HT1080 (cell line): ENCODE measurements at regions not wholly inside any gene's neighbourhood (a gene's known extent, or its start where the extent isn't known, plus 50 kb on each side); places are given as distances from the start of the nearest gene placed in this dataset.

Experiments used
- DNase-seq: peaks from one replicate; pipeline ENCODE4 v3.0.0-alpha.2; 2015; ENCODE audit warnings: low read depth

DNA sequence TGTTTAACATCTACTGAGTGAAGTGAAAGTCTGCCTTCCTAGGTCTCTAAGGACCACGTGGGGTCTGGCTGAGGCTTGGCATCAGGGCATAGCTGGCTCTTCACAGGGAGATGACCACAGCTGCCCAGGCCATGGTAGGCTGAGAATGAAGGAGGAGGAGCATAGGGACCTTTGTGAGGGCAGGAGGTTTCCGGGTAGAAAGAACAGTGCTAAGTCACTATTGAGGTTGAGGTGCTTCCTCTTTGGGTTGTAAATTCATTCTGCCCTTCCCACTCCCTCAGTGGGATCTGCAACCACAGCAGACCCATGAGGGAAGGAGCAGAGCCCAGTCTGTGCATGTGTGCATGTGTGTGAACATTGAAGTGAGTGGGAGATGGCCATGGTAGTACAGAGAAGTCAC, 909.6 kb downstream of the VRK1 start:
- DNase-seq: no peak

DNA sequence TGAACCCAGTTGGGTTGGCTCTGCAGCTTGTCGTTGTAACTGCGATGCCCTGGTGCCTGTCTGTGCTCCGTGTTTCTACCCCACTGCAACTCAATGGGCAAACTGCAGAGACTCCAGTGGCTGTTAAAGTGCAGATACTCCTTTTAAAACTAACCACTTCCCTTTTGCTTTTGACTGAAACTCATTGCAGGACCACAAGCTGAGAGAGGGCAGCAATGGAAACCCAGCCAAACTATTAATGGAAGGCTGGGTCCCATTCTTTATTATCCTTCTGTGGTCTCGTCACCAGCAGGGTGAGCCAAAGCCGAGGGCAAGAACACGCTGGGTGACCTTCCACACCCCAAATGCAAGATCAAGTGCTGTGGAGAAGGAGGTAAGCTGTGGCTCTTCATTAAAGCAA, 910.4 kb downstream of the VRK1 start:
- DNase-seq: no peak

DNA sequence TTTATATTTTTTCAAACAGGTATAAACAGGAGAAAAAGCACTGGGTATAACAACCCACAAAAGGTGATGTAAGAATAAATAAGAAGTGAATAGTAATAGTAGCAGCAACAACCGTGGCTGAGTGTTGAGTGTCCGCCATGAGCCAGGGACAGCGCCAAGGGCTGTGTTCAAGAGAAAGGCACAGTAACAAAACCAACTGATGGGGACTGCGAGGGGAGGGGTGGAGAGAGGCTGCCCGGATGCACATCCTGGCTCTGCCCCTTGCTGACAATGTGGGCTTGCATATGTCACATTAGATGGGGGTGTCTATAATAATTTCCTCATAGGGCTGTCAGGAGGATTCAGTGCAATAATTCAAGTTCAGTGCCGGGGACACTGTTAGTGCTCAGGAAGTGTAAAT, 912.4 kb downstream of the VRK1 start:
- no peak for DNase-seq

GRCh38 chr14:97710726-97711125, 913.5 kb downstream of the VRK1 start:
- no peak for DNase-seq

DNA sequence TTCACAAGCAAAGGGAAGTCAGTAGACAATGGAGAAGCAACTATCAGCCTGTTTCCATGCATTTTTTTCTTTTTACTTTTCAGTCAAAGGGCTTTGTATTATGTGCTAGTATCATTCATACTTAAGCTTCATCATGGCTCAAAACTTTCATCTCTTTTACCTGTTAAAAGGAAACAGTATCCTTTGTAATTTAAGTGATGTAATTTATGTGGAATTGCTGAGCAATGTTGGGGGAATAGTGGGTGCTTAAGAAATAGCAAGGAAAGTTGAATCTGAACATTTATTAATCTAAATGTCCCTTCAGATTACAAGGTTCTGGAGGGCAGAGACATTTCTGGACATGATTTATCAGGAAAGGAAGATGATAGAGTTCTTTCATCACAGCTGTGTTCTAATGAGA, 915.3 kb downstream of the VRK1 start:
- no peak for DNase-seq

- peak; percentile 96 for DNase-seq
Observed at GRCh38 chr14:97713023-97713422, 915.8 kb downstream of the VRK1 start.

GRCh38 chr14:97718886-97719442, 921.8 kb downstream of the VRK1 start:
- no peak for DNase-seq

DNA sequence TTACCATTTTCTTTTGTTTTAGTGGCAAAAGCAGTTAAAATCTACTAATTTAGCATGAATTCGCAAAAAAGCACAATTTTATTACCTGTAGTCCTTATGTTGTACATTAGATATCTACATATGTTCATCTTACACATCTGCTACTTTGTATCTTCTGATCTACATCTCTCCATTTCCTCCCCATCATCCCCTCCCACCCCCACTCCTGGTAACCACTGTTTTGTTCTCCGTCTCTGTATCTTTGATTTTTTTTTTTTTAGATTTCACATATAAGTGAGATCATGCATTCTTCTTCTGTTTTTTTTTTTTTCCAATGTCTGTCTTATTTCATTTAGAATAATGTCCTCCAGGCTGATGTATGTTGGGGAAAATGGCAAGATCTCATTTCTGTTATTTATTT, 922.7 kb downstream of the VRK1 start:
- DNase-seq: no peak

DNA sequence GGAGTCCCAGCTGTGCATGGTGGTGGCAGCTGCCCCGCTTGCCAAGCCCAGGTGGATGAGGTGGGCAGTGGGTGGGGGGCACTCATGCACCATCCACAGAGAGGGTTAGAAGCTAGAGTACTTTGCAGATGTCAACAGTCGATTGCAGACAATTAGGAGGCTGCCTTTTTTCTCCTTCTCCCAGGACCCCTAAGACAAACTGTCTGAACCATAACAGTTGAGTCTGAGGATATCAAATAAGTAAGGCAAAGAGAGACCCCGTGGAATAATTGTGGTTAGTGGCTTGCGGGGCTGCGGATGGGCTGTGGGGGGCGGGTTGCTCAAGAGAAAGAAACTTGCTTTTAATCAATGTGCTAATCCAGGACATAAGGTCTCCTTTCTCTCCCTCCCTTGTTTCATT, 926.2 kb downstream of the VRK1 start:
- no peak for DNase-seq

DNA sequence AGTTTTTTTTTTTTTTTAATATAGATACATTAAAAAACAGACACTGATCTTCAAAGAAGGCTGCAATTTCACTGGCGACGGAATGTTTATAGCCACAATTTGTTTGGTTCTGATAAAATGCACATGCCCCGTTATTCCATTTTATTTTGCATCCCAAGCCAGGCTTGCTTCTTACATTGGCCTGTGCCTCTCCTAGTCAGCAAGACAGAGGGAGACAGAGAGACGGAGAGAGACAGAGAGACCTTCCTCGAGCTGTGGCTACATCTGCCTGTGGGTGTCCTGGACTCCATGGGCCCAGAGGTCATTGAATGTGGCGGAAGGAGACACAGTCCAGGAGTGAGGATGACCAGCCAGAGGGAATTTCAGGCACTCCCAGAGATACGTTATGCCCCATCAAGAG, 926.6 kb downstream of the VRK1 start:
- DNase-seq: no peak

- peak; percentile 26 for DNase-seq
Observed at GRCh38 chr14:97724265-97724731, 927.1 kb downstream of the VRK1 start.

DNA sequence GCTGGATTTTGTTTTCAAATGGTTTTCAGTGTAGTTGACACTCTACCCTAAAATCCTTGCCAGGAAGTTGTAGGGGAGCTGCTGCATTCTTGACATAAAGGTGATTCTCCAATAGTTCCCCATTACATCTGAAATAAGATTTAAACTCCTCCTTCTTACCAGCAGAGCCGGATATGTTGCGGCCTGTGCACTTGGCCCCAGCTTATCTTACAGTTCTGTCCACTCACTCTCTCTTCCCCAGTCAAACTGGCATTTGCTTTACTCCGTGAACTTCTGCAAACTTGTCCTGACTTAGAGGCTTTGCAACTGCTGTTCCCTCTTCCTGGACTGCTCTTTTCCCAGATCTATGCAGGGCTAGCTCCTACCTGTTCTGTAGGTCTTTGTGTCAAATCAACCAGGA, 929.5 kb downstream of the VRK1 start:
- no peak for DNase-seq

DNA sequence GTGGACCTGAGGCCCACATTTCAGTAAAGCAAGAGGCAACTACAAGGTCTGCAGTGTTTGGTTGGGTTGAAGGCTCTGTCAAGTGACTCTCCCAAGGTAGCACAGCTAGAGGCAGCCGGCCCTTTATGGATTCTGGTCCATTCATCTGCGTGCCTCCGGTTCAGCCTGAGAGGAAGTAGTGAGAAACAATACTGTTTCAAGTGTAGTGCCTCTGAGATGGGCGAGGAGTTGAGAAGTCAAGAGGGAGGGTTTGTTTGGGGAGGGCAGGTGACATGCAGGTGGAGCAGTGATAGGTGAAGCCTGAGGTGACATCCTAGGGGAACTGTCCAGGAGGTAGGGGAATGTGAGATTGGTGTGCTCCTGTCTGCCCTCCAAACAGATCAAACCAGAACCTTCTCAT, 933.5 kb downstream of the VRK1 start:
- DNase-seq: no peak

DNA sequence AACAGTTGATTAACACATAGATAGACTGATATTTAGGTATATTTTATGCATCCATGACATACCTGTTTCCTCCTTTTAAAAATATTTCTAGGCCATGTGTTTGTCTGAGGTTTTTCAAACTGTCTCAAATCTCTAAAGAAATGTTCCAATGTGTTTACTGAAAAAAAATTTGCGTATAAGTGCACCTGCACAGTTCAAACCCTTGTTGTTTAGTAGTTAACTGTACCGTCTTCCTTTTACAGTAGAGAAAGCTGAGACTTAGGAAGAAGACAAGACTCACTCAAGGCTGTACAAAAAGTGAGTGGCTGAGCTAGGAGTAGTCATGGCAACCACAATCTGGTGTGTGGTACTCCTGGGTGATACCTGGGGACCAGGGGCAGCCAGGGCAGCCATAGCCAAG, 934.6 kb downstream of the VRK1 start:
- DNase-seq: no peak

- no peak for DNase-seq
Observed at GRCh38 chr14:97747316-97747715, 950.1 kb downstream of the VRK1 start.

DNA sequence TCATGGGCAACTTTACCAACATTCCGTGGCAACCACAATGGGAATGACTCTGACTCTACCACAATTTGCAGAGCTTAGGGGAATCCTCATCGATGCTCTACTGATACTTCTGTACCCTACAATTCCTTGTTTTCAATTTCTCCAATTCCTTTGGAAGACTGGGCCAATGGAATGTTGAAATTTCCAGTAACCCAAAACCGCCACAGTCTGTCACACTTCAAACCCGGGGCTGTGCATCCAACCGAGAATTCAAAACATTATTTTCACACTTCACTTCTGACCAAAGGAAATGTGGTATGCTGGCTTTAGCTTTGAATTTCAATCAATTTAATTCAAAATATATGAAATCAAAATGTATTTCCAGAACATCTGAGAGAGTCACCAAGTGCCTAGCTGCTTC, 951.4 kb downstream of the VRK1 start:
- no peak for DNase-seq

DNA sequence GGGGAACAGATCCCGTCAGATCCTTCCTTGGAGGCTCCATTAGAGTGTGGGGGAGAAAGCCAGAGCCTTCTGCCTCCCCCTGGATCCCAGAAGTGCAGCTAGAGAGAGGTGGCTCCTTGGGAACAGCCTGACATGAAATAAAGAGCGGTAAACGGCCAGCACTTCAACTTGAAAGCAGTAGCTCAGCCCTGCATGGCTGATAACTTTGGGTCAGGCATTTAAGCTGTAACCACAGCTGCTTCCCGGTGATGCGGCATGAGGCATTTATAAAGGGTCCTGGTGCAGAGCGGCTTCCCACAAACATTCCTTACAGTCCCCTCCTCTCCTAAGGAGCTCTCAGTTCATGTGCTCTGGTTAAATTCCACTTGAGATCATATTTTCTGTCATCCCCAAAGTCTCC, 960.3 kb downstream of the VRK1 start:
- no peak for DNase-seq

GRCh38 chr14:97760050-97760449, 962.9 kb downstream of the VRK1 start:
- DNase-seq: no peak

DNA sequence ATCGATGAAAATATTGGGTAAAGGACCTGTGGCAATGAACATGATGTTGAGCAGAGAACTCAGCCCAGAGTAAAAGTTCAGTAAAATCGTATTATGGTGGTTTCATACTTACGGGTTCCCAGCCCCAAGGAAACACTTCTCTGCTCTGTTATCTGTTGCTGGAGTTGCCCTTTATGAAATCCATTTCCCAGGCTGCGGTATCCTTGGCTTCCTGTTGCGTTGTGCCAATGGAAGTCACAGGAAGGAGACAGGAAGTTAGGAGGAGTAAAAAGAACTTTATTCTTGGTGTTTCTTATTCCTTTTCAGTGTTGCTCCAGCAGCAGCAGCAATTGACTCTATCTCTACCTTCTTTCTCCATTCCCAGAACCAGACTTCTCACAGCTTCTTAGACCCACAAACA, 965.2 kb downstream of the VRK1 start:
- peak; percentile 41 for DNase-seq

DNA sequence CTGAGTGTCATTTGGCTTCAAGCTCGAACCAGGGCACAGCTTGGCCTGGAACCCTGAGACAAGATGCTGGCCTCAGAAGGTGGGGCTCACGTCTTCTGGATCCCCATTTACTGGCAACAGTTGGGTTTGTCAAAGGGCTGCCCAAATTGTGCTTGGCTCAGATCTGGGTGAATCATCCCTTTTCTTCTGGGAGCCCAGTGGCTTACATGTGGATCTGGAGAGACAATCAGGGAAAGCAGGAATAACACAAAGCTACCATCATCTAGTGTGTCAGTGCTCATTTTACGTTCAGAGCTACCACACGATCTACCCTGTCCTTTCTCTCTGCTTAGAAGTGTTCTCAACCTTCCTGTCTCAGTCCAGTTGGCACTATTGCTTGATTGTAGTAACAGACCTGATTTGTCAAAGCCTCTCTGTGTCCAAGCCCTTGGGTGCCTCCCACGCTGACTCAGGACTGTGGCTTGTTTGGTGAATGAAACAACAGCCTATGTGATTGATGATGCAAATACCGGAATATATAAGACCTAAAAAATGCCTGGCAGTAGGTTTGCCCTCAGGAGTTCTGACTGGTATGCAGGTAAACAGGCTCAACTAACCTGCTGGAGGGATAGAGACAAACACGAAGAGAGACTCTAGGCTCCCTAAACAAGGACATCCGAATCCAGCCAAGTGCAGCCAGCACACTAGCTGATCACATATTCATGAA, 974.3 kb downstream of the VRK1 start:
- peak; percentile 68 for DNase-seq

GRCh38 chr14:97773598-97773997, 976.4 kb downstream of the VRK1 start:
- DNase-seq: peak; percentile 11

DNA sequence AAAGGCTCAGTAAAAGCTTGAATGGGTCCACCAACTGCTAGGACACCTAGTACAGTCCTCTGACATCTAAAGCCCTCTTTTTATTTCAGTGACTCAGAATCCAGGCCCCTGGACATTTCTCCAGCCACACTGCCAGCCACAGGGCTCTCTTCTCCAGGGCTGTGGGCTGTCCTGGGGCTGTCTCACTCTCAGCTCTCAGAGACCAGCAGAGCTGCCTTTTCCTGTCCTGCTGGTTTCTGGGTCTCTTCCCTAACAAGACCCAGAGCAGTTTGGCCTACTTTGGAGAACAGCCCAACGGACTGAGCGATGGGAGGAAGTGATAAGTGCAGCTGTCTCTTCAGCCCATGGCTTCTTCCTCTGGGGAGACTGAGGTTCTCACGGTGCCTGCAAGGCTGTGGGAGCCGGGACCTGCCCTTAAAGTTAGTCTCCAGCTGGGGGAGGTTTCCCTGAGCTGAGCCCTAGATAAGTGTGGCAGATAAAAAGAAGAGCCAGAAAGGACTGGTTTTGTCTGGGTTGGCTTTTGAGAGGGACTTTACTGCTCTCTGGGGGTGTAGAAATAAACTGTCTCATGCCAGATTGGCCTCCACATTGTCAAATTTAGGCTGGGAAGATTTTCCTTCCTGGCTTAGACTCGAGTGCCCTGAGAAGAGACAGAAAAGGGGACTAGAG, 979.8 kb downstream of the VRK1 start:
- DNase-seq: no peak
